GM19372 (cell line): ENCODE measurements at regions not wholly inside any gene's neighbourhood (a gene's known extent, or its start where the extent isn't known, plus 50 kb on each side); places are given as distances from the start of the nearest gene placed in this dataset.

Experiments
- ATAC-seq: cut with Tn5 transposase; IDR thresholded peaks from one replicate; pipeline ENCODE4 v1.9.1; 2021; ENCODE audit warnings: mild to moderate bottlenecking, low read depth, moderate library complexity; ENCODE audit not compliant: unreplicated experiment

DNA sequence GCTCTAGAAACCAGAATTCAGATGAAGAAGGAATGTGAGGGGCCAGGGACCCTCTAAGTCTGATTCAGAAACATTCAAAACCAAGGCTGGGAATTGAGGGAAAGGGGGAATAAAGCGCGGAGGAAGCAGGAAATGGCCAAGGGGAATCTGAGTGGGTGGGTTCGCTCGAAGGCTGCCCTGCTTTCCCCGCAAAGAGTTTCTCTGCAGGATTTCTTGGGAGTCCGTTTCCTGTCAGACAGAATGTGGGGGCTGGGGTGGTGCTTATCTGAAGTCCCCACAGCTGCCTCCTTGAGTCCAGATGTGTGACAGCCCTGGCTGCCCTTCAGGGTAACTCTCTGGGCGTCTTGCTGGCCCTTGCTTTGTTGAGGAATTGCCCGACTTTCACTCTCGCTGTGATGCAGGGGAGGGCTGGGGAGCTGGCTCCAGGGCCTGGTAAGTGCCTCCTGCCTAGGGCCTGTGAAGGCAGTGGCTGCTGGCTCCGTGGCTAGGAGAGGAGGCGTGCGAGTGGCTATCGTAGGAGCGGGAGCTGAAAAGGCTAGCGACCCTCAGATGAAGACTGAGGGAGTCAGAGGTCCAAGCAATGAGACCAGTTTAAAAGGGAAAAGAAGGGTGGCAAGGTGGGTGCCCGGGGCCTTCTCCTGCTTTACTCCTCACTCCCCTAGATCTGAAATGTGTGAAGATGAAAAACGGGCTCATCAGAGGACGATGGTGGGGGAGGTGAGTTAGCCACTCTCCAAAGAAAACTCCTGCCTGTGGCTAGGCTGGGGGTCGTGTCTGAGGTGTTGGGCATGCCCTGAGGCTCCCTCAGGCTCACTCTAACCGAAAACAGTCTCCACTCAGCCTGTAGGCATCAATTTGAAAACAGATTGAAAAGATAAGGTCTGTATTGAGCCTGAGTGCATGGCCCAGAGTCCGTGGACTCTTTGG, 143.9 kb upstream of the UMPS start:
- ATAC-seq: no peak

DNA sequence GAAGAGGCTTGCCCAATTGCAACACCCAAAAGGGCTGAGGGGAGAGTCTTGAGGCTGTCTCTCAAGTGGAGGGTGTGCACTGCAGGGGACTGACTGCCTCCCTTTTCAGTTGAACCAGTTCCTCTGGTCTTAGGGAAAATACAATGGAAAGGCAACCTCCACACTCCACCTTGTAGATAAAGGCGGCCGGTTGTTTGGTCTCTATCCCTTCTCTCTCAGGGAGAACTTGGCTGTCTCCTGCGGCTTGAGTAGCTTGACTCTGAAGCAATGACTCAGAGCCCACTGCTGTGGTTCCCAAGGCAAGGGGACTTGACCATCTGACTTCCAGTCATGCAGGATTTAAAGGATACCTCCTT, 143.2 kb upstream of the UMPS start:
- ATAC-seq: no peak

DNA sequence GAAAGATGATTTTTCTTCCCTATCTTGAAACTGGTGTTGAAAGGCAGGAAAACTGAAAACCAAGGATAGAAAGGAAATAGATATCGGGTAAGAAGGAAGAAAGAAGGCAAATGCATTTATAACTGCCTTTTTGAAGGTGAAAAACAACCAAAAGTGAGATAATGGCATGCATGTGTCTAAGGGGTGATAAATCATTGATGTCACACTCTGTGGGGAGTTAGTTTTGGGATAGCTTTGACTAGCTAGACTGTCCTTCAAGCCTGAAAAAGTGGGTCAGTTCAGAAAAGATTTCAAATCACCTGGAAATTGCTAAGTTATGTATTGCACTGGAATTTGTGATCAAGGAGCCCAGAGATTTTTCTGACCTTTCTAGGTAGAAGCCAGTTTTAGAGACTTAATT, 142.2 kb upstream of the UMPS start:
- no peak for ATAC-seq

DNA sequence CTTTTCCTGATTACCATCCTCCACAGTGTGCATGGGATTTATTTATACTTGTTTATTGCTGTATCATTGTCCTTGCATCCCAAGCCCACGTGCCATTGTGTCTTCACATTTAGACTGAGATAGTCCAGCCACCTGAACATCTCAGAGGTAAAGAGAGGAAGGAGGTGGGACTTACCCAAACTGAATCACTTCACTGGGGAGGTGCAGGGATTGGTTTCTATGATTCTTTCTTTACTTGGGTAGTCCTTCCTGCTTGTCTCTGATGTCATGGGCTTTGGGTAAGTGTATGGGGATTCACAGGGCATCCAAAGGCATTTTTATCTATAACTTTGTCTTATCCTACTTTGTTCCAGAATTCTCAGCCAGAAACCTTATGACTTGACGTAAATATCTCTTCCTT, 141.5 kb upstream of the UMPS start:
- ATAC-seq: no peak

DNA sequence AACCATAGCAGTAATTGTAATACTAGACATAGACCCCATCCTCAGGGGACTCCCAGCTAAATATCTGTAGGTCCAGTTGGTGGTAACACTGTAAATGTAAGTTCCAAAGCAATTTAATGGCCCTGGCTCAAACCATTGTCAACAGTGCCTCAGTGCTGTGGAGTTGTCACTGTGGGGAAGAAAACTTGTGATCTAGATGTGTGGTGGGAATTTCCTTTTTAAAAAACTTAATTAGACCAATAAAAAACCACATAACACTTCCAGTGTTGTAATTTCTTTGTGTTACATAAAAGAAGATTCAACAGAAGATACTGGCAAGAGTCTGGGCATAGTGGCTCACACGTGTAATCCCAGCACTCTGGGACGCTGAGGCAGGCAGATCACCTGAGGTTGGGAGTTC, 138.6 kb upstream of the UMPS start:
- ATAC-seq: no peak

DNA sequence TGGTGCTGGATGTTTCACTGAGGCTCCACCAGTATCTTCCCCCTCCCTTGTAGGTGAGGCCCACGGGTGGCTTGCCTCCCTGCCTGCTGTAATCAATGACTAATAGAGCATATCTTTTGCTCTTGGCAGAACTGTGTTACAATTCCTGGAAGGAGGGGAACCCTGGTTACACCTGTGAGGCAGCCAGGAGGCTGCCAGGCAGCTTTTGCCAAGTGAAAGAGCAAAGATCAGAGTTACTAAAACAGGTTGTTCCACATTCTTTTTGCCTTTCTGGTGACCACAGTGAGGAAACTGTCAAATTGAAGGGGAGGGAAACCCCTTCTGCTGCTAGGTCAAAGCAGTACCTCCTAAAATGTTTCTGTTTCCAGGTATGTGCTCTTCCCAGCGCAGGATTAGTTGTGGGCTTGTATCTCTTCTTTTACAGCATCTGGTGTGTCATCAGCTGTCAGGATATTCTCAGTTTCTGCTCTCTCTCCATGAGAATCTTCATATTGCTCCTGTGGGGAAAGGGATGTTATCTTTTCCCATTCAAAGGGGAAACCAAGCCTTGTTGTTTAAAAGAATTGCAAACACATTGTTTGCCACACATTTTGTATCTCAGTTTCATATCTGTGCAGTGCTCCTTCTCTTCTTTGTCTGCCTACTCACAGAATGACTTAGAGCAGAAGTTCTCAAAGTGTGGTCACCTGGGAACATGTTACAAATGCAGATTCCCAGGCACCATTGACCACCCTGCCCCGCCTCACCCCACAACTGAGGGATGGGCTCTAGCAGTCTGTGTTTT, 137.4 kb upstream of the UMPS start:
- no peak for ATAC-seq

DNA sequence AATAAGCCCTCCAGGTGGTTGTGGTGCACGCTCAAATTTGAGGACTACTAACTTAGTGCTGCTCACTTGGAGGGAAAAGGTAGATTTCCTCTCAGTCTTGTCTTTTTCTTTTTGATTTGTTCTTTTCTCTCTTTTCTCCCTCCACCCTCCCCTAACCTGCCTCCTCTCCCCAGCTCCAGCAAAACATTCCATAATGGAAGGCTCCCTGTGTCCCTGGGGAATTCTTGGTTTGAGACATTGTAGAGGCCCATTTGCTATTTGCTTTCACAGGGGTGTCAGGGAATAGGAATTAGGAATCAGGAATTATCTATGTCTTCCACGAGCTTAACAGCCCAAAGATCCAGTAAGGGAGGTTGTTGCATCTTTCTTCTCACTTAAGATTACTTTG, 136.8 kb upstream of the UMPS start:
- ATAC-seq: no peak

DNA sequence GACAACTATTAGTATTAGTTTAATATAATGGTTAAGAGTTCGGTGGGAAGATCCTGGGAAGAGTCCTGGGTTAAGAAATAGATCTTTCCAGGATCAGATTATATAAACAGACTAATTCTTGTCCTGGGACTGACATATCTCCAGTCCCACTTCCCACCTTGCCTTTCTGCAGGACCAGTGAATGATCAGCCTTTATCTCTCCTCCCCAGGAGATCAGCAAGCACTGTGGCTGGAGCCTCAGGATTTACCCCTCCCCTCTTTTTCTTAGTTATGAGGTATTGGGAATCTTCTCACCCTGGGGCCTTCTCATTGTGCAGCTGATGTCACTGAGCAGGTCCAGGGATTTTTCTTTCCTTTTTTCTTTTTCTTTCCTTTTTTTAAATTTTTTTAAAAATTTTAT, 135.7 kb upstream of the UMPS start:
- ATAC-seq: no peak

DNA sequence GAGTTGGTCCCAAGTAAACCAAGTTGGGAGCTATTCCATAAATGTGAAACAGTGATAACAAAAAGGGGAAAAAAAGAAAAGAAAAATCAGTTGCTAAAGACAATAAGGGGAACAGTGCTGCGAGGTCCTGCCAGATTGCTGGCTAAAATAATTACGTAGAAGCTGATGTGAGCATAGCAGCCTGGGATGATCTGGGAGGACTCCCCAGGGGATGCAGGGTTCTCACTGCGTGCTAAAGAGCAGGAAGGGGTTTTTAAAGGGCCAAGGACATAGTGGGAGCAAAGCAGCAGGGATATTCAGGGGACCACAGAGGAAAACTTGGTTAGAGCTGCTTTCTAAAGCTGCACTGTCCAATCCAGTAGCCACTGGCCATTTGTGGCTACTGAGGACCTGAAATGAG, 133.0 kb upstream of the UMPS start:
- ATAC-seq: no peak

DNA sequence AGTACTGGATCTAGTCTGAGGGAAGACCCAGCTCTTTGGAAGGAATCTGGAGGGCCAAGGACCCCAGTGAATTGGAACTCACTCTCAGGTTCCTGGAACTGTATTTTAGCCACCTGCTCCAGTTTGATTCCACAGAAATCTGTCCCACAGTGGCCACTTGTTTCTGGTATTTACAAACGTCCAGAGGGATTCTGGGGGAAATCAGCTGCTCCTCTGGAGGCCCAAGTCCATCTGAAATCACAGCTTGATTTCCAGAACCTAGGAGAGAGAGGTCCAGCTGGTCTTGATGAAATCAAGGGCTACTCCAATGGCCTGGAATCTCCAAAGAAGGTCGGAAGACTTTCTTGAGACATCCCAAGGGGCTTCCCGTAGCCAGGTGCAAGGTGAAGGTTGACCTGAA, 132.3 kb upstream of the UMPS start:
- ATAC-seq: no peak

DNA sequence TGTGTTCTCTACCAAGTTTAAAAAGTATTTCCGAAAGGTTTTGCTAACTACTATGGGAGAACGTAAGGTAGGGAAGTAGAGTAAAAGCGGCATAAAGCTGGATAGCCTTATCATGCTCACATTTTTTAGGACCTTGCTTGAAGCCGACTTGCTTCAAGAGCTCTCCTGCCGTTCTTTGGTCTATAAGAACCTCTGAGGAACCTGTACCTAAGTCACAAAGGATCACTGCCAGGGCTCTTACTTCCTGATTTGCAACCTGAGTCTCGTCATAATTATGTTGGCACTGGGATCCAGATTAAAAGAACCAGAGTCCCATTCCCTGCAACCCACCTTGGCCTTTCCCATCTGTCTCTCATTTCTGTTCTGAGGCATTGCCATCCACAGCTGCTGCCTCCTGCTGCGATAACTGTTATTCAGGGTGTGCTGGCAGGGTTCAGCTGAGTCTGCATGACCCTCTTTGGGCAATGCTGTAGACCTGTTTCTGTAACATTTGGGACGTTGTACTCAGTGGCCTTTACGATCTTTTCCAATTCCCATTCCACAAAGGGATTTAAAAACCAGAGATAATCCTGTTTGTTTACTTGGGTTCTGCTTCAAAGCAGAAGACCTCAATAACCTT, 131.0 kb upstream of the UMPS start:
- no peak for ATAC-seq

DNA sequence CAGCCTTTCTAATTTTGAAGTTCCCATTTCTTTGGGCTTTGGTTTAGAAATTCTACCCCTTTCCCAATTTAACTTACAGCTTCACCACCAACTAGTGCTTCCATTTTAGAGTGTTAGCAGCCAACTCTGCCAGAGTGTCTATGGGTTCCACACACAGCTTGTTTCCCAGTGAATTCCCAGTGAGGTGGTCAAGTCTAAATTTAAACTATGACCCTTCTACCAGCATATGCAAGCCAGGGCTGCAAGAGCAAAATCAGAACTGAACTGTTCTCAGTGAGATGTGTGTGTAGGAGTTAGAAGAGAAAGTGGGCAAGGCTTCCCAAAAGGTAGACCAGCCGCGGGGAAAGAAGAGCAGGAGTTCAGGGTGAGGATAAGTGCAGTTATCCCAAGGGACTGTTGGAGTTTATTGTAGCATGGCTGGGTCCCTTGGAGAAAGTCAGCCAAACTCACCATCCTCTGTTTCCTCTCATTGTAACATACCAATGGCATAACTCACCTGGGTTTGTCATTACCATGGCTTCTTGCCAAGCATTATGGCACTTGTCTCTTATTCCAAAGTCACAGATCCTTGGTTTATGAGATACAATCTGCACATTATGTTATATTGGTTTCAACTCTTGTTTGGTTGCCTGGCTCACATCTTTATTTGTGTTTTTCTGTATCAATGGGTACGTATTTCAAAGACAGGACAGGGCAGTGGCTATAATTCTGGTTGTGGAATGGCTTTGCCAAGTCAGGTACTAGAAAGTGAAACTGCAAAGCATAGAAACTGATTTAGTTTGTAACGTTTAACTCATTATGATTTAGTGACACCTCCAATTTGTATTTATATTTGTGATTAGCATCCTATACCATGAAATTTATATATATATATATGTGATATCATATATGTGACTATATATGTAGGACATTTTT, 130.2 kb upstream of the UMPS start:
- no peak for ATAC-seq

DNA sequence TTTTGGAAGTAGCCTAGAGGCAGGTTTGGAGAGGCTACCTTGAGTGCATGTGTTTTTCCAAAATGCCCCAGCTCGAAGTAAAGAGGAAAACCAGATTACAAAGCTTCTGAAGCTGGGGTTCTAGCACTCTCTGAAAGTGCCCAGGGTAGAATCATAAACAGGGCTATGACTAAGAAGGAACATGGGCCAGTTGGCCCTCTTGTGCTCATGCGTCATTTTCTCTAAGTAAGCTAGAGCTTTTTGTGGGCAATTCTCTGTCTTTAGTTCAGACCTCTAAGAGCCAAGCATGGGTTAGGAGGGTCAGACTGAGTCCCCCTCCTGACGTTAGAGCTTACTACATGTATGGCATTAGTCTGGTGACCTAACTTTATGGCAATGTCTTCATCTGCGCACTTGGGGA, 129.5 kb upstream of the UMPS start:
- no peak for ATAC-seq

DNA sequence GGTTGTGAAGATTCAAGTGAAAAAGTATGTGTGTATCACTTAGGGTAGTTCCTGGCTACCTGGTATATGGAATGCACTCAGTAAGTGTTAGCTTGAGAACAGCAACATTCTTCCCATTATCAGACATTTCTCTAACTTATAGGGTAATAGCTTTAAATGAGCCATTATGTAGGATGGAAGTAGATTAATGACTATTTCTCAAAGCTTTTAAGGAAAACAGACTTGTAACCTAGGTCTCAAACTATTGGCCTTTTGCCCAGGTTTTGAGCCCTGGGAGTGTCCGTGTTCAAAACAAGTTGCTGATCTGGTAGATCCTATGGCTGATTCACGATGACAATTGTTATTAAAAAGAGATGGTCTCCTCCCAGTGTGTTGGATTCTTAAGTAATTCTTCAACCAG, 129.1 kb upstream of the UMPS start:
- no peak for ATAC-seq

DNA sequence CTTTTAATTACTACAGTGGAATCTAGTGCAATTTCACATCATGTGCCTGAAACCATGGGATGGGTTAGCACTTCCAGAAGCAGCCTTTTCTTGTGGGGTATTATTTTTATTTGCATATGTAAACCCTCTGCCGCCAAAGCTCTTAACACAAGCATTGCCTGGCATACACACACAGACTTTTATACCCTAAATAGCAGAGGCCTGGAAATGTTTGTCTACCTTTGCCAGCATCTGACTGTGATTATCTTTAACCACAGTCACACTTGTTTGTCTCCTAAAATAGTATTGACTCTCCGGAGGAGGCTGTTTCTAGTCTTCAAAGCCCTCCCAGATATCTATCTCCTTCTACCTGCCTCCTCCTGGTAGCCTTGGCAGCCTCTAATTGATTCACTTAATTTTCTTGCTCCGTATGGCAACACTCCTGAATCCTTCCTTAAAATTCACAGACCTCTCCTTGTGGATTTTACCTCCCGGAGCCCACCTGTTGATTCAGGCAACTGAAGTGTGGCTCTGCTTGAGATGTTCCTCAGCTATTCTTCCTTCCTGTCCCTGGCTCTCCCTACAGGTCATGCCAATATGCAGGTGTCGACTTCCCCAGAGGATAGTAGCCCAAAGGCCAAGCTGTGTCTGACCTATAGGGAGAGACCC, 127.1 kb upstream of the UMPS start:
- ATAC-seq: no peak

DNA sequence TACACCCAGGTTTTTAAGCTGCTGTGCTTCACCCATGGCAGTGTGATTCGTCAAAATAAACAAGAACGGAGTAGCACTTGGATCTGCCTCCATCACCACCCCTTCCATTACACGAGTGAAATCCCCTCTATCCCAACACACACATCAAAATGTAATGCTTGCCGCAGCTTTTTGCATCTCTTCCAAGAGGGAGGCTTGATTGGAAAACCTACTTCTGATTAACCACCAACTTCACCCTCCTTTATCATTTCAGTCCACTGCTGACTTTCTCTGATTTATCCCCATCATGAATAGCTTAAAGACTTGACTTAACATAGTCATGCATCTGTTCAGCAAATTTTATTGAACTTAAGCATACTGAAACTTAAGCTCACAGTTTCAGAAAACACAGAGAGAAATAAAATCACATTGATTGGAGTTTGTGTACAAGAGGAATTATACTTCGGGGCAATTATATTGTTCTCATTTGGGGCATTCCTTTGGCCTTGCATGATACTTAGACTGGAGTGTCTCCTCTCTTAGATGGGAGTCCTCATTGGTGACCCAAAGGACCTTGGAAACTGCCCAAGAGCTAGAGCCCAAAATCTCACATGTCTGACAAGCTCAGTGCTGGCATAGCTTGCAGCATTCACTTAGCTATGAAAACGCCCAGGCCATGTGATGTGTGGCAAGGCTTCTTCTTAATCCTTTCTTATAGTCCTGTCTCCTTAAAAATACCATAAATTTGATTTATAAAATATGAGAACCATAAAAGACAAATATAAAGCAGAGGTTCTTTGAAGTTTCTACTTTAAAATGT, 124.3 kb upstream of the UMPS start:
- no peak for ATAC-seq

DNA sequence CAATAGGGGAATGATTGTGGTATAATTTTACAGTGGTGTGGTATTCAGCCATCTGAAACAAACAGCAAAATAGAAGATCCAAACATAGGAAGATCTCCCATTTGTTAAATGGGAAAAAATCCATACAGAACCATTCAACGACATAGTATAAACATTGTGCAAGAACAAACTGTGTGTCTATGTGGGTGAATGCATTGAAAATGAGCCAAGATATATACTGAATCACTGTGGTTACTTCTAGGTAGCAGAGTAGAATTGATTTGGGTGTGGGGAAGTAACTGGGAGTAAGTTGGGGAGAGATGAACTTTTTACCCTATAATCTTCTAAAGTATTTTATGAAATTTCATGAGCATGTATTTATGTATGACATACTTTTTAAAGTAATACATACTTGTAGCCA, 123.1 kb upstream of the UMPS start:
- ATAC-seq: no peak

DNA sequence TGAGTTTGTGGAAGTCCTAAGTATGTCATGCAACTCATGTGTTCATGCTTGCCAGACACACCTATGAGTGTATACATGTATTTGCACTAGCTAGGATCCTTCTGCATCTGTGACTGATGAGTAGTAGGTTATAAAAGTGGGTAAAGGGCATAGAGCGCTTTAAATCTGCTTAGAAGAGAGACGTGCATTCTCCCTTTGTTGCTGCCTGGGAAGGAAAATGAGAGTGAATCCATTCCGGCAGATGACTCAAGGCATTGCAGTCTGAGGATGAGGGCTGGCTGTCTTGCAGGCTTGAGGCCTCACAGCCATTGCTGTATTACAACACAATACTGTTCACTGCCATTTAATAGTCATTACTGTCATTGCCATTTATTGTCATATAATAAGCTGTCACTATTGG, 120.8 kb upstream of the UMPS start:
- ATAC-seq: no peak

DNA sequence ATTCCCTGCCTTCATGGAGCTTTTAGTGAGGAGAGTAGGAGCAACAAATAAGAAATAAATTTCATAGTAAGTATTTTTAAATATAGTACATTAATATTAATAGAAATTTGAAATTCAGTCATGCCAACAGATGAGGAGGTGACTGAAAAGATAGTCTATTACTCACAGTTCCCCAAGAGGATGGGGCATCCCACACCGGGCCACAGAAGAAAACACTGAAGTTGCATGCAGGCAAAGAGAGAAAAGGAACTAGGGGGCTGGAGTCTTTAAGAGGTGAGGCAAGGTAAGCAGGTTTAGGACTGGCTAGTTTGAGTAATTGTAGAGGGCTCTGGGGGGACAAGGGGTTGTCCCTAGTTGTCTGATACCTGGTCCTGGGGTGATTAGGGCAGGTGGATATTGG, 120.1 kb upstream of the UMPS start:
- ATAC-seq: no peak
